HUES48 (cell line): ENCODE measurements at regions not wholly inside any gene's neighbourhood (a gene's known extent, or its start where the extent isn't known, plus 50 kb on each side); places are given as distances from the start of the nearest gene placed in this dataset.
A peak's percentile ranks its signal among the peaks of the same experiment; 100 is the strongest.

ENCODE experiments used
- H3K27ac ChIP-seq: one replicate; pipeline ENCODE4 v1.7.0; 2013; ENCODE audit warnings: low read depth, low read length, inconsistent platforms
- H3K27me3 ChIP-seq: 2 replicates; pipeline ENCODE4 v1.6.1; 2013; ENCODE audit warnings: mild to moderate bottlenecking, low read length; ENCODE audit not compliant: control insufficient read depth, insufficient read depth
- H3K36me3 ChIP-seq: 2 replicates; pipeline ENCODE4 v1.6.1; 2013; ENCODE audit warnings: low read length; ENCODE audit not compliant: control insufficient read depth, insufficient read depth
- H3K4me1 ChIP-seq: 2 replicates; pipeline ENCODE4 v1.6.1; 2013; ENCODE audit warnings: mild to moderate bottlenecking, low read length; ENCODE audit not compliant: control insufficient read depth, insufficient read depth
- H3K4me3 ChIP-seq: 2 replicates; pipeline ENCODE4 v1.5.1; 2013; ENCODE audit warnings: mild to moderate bottlenecking, low read depth, low read length
- H3K9ac ChIP-seq: 2 replicates; pipeline ENCODE4 v1.6.1; 2013; ENCODE audit warnings: mild to moderate bottlenecking, low read depth, low read length, moderate library complexity
- H3K9me3 ChIP-seq: 2 replicates; pipeline ENCODE4 v1.6.1; 2013; ENCODE audit warnings: low read length; ENCODE audit not compliant: control insufficient read depth, insufficient read depth

DNA sequence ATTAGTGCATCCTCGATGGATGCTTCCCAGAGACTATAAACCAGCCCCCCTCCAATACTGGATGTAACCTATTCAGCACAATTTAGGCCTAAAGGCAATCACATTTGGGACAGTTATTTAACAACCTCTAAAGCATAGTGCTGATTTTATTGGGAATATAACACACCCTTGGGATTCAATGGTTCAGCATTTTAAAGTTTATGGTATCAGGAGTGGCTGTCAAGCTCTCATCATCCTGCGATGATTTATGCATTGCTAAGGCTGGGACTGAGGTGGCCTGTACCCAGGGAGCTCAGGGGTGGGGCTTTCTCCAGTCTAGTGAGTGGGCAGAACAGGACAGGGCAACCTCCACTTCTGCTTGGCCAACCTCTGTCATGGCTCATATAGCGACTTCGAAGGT is 464.9 kb downstream of the INHBA start:
- Histone ChIP-seq H3K9ac (no peak overlapping the region), H3K4me3 (no peak overlapping the region), H3K36me3 (no peaks in the 10 kb centered on the region), H3K27ac (no peak overlapping the region), H3K4me1 (no peaks in the 10 kb centered on the region), H3K9me3 (no peaks in the 10 kb centered on the region), H3K27me3 (no peaks in the 10 kb centered on the region)

GRCh38 chr7:41232086-41232485 is 470.8 kb downstream of the INHBA start:
- no peaks in the 10 kb centered on the region for H3K9me3 ChIP-seq
- no peak overlapping the region for H3K4me3 ChIP-seq
- no peaks in the 10 kb centered on the region for H3K4me1 ChIP-seq
- H3K27ac ChIP-seq = no peak overlapping the region
- H3K9ac ChIP-seq = no peak overlapping the region
- H3K36me3 ChIP-seq = no peaks in the 10 kb centered on the region
- H3K27me3 ChIP-seq = no peaks in the 10 kb centered on the region

DNA sequence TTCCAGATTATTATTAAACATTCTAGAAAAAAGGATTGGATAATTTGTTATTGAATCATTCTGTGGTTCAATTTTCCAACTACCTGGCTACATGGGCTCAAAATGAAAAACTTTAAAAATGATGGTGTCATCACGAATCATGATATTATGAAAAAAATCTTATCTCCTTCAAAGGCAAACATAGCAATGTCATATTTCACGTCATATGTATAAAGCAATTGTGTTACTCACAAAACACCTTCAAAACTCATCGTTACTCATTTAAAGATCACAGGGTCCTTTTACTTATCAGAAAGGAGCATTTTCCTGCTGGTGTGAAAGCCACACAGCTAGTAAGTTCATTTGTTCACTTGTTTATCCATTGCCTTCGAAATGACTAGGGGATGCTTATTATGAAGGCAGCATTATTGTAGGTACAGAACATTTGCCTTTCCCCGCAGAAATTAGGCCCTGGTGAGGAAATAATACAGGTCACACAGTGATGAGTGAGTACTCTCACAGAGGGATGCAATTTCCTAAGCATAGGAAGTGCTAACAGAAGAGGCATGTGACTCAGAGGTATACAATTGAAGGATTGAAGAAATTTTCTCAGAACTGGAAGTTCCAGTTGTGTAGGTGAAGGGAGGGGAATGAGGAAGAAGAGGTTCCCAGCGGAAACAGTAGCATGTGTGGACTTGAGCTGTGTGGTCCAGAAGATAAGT is 478.7 kb downstream of the INHBA start:
- no peak overlapping the region for H3K9ac ChIP-seq

DNA sequence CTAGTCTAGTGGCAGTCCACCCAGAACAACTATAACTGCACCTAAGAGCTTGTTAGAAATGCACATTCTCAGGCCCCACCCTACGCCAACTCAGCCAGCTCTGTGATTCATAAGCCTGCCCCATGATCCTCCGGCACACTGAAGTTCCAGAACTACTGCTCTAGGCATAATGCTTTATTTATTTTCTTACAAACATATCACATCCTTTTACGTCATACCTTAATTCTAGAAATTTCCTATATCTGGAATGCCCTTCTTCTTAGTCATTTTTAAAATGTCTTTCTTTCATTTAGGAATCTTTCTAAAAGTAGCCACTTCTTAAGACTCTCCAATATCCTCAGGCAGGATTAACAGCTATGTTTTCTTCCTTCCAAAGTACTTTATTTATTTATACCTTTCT is 480.1 kb downstream of the INHBA start:
- Histone ChIP-seq H3K4me1 (peaks cover 8% of the 10 kb centered on the region), H3K4me3 (no peak overlapping the region), H3K27ac (no peak overlapping the region), H3K27me3 (peaks cover 70% of the 10 kb centered on the region), H3K36me3 (no peaks in the 10 kb centered on the region), H3K9ac (no peak overlapping the region), H3K9me3 (no peaks in the 10 kb centered on the region)

More for the DNA sequence above, 478.7 kb downstream of the INHBA start:
- Histone ChIP-seq H3K27me3 (peaks cover 55% of the 10 kb centered on the region), H3K36me3 (no peaks in the 10 kb centered on the region), H3K4me3 (no peak overlapping the region), H3K27ac (no peak overlapping the region), H3K4me1 (peaks cover 6% of the 10 kb centered on the region), H3K9me3 (no peaks in the 10 kb centered on the region)

DNA sequence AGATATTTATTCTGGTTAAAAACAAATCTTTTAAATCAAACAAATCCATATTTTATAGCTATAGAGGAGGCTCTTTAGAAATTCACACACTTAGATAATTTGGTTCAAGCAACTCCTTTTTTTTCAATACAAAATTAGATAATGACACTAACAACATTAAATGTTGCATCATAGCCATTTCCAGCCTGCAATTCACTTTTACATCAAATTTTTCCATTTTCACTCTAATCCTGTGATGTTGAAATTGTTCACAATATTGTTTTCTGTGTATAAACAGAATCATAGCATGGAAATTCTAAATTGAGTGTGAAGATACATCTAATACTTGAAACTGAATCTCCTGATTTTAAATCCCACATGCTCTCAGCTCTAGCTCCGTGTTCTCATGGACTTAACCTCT is 482.6 kb downstream of the INHBA start:
- peaks cover 8% of the 10 kb centered on the region for H3K4me1 ChIP-seq
- H3K27me3 ChIP-seq = peaks cover 87% of the 10 kb centered on the region
- H3K4me3 ChIP-seq = no peak overlapping the region
- no peaks in the 10 kb centered on the region for H3K9me3 ChIP-seq
- H3K27ac ChIP-seq = no peak overlapping the region
- H3K9ac ChIP-seq = no peak overlapping the region
- no peaks in the 10 kb centered on the region for H3K36me3 ChIP-seq

DNA sequence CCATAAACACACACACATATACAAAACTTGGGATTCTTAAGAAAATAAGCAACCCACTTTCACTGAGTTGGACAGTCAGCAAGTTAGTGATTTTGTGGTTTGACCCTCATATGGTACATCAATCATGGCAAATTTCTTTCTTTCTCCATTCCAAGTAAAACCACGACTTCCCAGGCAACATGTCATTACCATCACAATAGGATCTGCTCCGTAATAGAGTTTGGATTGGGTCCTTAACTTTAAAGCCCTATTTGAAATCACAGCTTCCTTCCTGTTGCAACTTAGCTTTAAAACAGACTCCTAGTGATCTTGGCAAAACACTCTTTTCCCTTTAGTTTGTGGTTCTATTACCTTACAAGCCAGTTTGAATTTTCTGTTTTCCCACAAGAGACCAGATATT is 483.6 kb downstream of the INHBA start:
- Histone ChIP-seq H3K4me1 (peaks cover 8% of the 10 kb centered on the region), H3K9me3 (no peaks in the 10 kb centered on the region), H3K36me3 (no peaks in the 10 kb centered on the region), H3K4me3 (no peak overlapping the region), H3K27me3 (peaks cover 77% of the 10 kb centered on the region), H3K9ac (no peak overlapping the region), H3K27ac (no peak overlapping the region)

- Histone ChIP-seq H3K27ac (no peak overlapping the region), H3K4me3 (no peak overlapping the region), H3K36me3 (no peaks in the 10 kb centered on the region), H3K27me3 (peaks cover 67% of the 10 kb centered on the region), H3K9me3 (no peaks in the 10 kb centered on the region), H3K9ac (no peak overlapping the region), H3K4me1 (peaks cover 8% of the 10 kb centered on the region)
Measured at GRCh38 chr7:41217306-41217705, 485.6 kb downstream of the INHBA start.

DNA sequence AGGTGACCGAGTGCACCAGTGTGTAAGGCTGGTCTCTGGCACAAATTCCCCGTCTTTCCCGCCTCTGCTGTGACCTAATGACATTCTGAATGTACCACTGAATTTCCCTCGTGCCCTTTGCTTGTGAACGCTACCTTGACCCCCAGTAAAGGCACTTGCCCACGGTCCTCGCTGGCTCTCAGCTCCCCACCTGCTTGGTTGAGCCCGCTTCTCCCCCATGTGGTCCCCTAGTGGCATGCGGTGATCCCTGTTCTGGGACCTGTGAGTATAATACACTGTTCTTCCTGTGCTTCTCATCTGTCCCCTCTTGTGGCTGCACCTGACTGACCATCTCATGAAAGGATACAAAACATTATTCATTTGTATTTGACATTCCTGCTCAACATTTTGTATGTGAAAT is 495.7 kb downstream of the INHBA start:
- H3K9ac ChIP-seq = no peak overlapping the region
- H3K27ac ChIP-seq = no peak overlapping the region
- no peaks in the 10 kb centered on the region for H3K9me3 ChIP-seq
- H3K27me3 ChIP-seq = no peaks in the 10 kb centered on the region
- H3K36me3 ChIP-seq = no peaks in the 10 kb centered on the region
- H3K4me3 ChIP-seq = peak overlapping the region; percentile 14; the same call in 1 of the 2 replicates
- peaks cover 3% of the 10 kb centered on the region for H3K4me1 ChIP-seq

DNA sequence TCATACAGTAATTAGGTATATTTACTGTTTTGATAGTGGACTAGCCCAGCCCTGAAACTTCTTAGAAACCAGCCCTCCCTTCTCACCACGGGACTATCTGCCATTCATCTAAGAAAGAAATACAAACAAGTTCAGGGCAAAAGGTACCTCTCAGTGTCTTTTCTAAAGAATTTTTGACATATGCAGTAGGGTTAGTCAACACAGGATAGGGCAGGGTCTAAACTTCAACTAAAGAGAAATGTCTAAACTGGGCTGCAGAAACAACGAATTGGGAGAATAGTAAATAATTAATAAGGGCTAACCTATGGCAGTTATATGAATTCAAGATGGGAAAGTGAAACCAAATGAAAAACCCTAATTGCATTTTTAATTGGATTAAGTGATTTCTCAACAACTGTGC is 496.6 kb downstream of the INHBA start:
- H3K36me3 ChIP-seq = no peaks in the 10 kb centered on the region
- H3K9me3 ChIP-seq = no peaks in the 10 kb centered on the region
- no peak overlapping the region for H3K9ac ChIP-seq
- H3K4me3 ChIP-seq = no peak overlapping the region
- H3K4me1 ChIP-seq = peaks cover 3% of the 10 kb centered on the region
- H3K27me3 ChIP-seq = no peaks in the 10 kb centered on the region
- H3K27ac ChIP-seq = no peak overlapping the region

GRCh38 chr7:41205600-41205999 is 497.3 kb downstream of the INHBA start:
- no peak overlapping the region for H3K4me3 ChIP-seq

DNA sequence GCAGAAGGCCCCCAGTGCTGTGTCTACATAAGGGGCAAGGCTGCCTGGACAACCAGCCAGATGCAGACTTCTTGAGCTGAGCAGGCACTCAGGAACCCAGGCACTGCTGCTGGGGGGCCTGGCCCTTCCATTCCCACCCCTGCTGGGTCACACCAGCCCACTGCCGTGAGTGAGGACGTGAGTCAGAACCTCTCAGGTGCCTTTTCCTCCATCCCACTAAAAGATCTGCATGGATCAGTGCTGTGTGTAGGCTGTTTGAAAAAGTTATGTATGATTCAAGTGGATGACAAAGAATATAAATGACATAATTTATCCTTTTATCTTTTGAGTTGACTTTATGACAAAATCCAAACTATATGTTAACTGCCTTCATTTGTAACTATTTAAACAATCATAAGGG is 499.3 kb downstream of the INHBA start:
- Histone ChIP-seq H3K9ac (no peak overlapping the region), H3K27me3 (no peaks in the 10 kb centered on the region), H3K36me3 (no peaks in the 10 kb centered on the region), H3K27ac (no peak overlapping the region), H3K9me3 (no peaks in the 10 kb centered on the region), H3K4me3 (no peak overlapping the region), H3K4me1 (peaks cover 3% of the 10 kb centered on the region)

More at GRCh38 chr7:41205600-41205999, 497.3 kb downstream of the INHBA start:
- no peaks in the 10 kb centered on the region for H3K36me3 ChIP-seq
- H3K27ac ChIP-seq = no peak overlapping the region
- H3K9ac ChIP-seq = no peak overlapping the region
- peaks cover 3% of the 10 kb centered on the region for H3K4me1 ChIP-seq
- no peaks in the 10 kb centered on the region for H3K9me3 ChIP-seq
- H3K27me3 ChIP-seq = no peaks in the 10 kb centered on the region
